ENCODE measurements at regions not wholly inside any gene's neighbourhood (a gene's known extent, or its start where the extent isn't known, plus 50 kb on each side); places are given as distances from the start of the nearest gene placed in this dataset.

- no peak overlapping the region for H3K4me3 ChIP-seq (ENCODE audit: low read depth, low read length)
- no peak for TF ChIP-seq CTCF (IDR thresholded peaks at IDR 0.05; ENCODE audit: low read depth, low read length, missing control alignments)
- no peak for DNase-seq (ENCODE audit: low read depth)
These were observed 607.1 kb downstream of the SLITRK6 start for GRCh38 chr13:85191996-85192718.

GRCh38 chr13:85186356-85187045 is 612.7 kb downstream of the SLITRK6 start:
- no peak for DNase-seq (ENCODE audit: low read depth)
- no peak overlapping the region for H3K4me3 ChIP-seq (ENCODE audit: low read depth, low read length)
- TF ChIP-seq CTCF (IDR thresholded peaks at IDR 0.05; ENCODE audit: low read depth, low read length, missing control alignments) = no peak

GRCh38 chr13:85174291-85174690 is 624.9 kb downstream of the SLITRK6 start:
- no peak for TF ChIP-seq CTCF (IDR thresholded peaks at IDR 0.05; ENCODE audit: low read depth, low read length, missing control alignments)
- no peak overlapping the region for H3K4me3 ChIP-seq (ENCODE audit: low read depth, low read length)
- no peak for DNase-seq (ENCODE audit: low read depth)

GRCh38 chr13:85170372-85170771 is 628.8 kb downstream of the SLITRK6 start:
- no peak for DNase-seq (ENCODE audit: low read depth)
- no peak overlapping the region for H3K4me3 ChIP-seq (ENCODE audit: low read depth, low read length)
- TF ChIP-seq CTCF (IDR thresholded peaks at IDR 0.05; ENCODE audit: low read depth, low read length, missing control alignments) = no peak

GRCh38 chr13:85166891-85167290 is 632.3 kb downstream of the SLITRK6 start:
- H3K4me3 ChIP-seq (ENCODE audit: low read depth, low read length) = no peak overlapping the region
- no peak for DNase-seq (ENCODE audit: low read depth)
- no peak for TF ChIP-seq CTCF (IDR thresholded peaks at IDR 0.05; ENCODE audit: low read depth, low read length, missing control alignments)

GRCh38 chr13:85163063-85163462 is 636.2 kb downstream of the SLITRK6 start:
- no peak overlapping the region for H3K4me3 ChIP-seq (ENCODE audit: low read depth, low read length)
- no peak for TF ChIP-seq CTCF (IDR thresholded peaks at IDR 0.05; ENCODE audit: low read depth, low read length, missing control alignments)
- no peak for DNase-seq (ENCODE audit: low read depth)

Measured in GM12864 (cell line).